ENCODE measurements at regions not wholly inside any gene's neighbourhood (a gene's known extent, or its start where the extent isn't known, plus 50 kb on each side); places are given as distances from the start of the nearest gene placed in this dataset.

DNA sequence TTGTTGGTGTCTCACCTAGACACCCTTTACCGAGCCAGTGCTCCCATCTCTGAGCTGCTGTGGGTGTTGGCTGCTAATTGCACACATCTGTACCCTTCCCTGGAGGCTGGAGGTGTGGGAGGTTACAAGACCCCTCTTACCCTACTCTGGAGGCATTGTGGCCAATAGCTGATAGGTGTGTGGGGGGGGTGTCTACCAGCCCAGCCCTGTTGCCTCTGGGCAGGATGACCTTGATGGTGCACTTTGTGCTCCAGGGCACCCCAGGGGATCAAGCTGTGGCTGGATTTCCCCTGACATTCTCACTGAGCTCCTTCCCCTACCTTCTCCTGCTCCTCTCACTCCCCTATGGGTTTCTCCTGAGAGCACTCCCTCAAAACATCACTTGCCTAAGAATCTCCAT lies 104.7 kb upstream of the ADPGK start:
- TF ChIP-seq, protein P1, sequence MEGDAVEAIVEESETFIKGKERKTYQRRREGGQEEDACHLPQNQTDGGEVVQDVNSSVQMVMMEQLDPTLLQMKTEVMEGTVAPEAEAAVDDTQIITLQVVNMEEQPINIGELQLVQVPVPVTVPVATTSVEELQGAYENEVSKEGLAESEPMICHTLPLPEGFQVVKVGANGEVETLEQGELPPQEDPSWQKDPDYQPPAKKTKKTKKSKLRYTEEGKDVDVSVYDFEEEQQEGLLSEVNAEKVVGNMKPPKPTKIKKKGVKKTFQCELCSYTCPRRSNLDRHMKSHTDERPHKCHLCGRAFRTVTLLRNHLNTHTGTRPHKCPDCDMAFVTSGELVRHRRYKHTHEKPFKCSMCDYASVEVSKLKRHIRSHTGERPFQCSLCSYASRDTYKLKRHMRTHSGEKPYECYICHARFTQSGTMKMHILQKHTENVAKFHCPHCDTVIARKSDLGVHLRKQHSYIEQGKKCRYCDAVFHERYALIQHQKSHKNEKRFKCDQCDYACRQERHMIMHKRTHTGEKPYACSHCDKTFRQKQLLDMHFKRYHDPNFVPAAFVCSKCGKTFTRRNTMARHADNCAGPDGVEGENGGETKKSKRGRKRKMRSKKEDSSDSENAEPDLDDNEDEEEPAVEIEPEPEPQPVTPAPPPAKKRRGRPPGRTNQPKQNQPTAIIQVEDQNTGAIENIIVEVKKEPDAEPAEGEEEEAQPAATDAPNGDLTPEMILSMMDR (IDR thresholded peaks at IDR 0.05; ENCODE audit: low read length) = no peak
- TF ChIP-seq EZH2 (IDR thresholded peaks at IDR 0.05; ENCODE audit: borderline replicate concordance, low read length) = no peak
- Histone ChIP-seq H3K4me1 (ENCODE audit: insufficient read depth, low read length, severe bottlenecking) (no peaks in the 10 kb centered on the region), H2AFZ (ENCODE audit: low read length) (no peak overlapping the region), H3K9me3 (ENCODE audit: low read length) (no peaks in the 10 kb centered on the region), H4K20me1 (ENCODE audit: insufficient read depth, low read length) (no peaks in the 10 kb centered on the region), H3K27me3 (ENCODE audit: insufficient read depth, low read length) (no peaks in the 10 kb centered on the region), H3K79me2 (ENCODE audit: insufficient read depth, low read length) (no peaks in the 10 kb centered on the region; the same call in 1 of the 2 replicates), H3K9ac (ENCODE audit: low read length) (no peak overlapping the region), H3K36me3 (ENCODE audit: insufficient read depth, low read length) (no peaks in the 10 kb centered on the region), H3K27ac (ENCODE audit: low read depth, low read length, poor library complexity, severe bottlenecking) (no peak overlapping the region), H3K4me2 (ENCODE audit: low read length) (no peak overlapping the region), H3F3A (ENCODE audit: insufficient read depth, low read length) (no peaks in the 10 kb centered on the region), H3K4me3 (ENCODE audit: low read depth, low read length, poor library complexity, severe bottlenecking) (no peak overlapping the region), H3K9me2 (ENCODE audit: low read depth, low read length) (no peaks in the 10 kb centered on the region)

DNA sequence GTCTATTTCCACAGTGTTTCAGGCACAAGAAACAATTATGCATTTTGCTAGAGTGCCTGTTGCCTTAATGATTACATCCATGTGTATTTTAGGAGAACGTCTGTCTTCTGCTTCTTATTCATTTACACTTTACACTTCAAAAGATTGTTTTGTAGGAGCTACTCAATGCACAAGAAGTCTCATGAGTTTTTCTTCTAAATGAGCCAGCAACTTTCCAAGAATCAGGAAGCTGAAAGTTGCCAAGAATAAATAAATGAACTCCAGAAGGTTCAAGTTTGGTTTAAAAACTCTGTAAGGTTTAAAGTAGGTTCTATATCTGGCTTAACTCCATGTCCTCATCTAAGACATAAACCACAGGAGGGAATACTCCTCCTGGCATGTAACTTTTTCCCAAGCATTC lies 103.8 kb upstream of the ADPGK start:
- Histone ChIP-seq H3F3A (ENCODE audit: insufficient read depth, low read length) (no peaks in the 10 kb centered on the region), H3K9me2 (ENCODE audit: low read depth, low read length) (no peaks in the 10 kb centered on the region), H3K36me3 (ENCODE audit: insufficient read depth, low read length) (no peaks in the 10 kb centered on the region), H3K9ac (ENCODE audit: low read length) (no peak overlapping the region), H4K20me1 (ENCODE audit: insufficient read depth, low read length) (no peaks in the 10 kb centered on the region), H3K4me1 (ENCODE audit: insufficient read depth, low read length, severe bottlenecking) (no peaks in the 10 kb centered on the region), H3K79me2 (ENCODE audit: insufficient read depth, low read length) (no peaks in the 10 kb centered on the region; the same call in 1 of the 2 replicates), H3K27ac (ENCODE audit: low read depth, low read length, poor library complexity, severe bottlenecking) (no peak overlapping the region), H3K4me2 (ENCODE audit: low read length) (no peak overlapping the region), H3K27me3 (ENCODE audit: insufficient read depth, low read length) (no peaks in the 10 kb centered on the region), H3K4me3 (ENCODE audit: low read depth, low read length, poor library complexity, severe bottlenecking) (no peak overlapping the region), H3K9me3 (ENCODE audit: low read length) (0 out of 2 replicates have a peak, but pooled peaks cover under 1% of the 10 kb centered on the region), H2AFZ (ENCODE audit: low read length) (no peak overlapping the region)
- TF ChIP-seq, protein P1 (IDR thresholded peaks at IDR 0.05; ENCODE audit: low read length) = no peak
- no peak for TF ChIP-seq EZH2 (IDR thresholded peaks at IDR 0.05; ENCODE audit: borderline replicate concordance, low read length)

DNA sequence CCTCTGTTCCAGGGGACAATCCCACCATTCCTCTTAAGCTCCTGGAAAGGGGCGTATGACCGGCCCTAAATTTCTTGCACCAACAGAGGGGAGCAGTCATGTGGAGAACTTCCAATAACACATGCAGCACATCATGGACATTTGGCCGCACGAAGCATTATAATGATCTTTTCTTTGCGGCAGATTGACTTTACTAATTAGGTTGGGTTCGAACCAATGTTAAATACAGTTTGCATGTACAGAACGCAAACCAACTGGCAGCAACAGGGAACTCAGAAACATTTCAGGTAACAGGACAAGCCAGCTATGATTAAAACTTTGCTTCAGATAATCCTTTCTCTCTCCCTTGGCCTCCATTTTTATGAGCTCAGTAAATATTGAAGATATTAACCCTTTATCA lies 100.8 kb upstream of the ADPGK start:
- H3K79me2 ChIP-seq (ENCODE audit: insufficient read depth, low read length) = no peaks in the 10 kb centered on the region
- H2AFZ ChIP-seq (ENCODE audit: low read length) = no peak overlapping the region
- H3K9me2 ChIP-seq (ENCODE audit: low read depth, low read length) = no peaks in the 10 kb centered on the region
- TF ChIP-seq, protein P1 (IDR thresholded peaks at IDR 0.05; ENCODE audit: low read length) = no peak
- no peak for TF ChIP-seq EZH2 (IDR thresholded peaks at IDR 0.05; ENCODE audit: borderline replicate concordance, low read length)
- H3K9ac ChIP-seq (ENCODE audit: low read length) = no peak overlapping the region
- no peak overlapping the region for H3K27ac ChIP-seq (ENCODE audit: low read depth, low read length, poor library complexity, severe bottlenecking)
- H3K4me3 ChIP-seq (ENCODE audit: low read depth, low read length, poor library complexity, severe bottlenecking) = no peak overlapping the region
- no peaks in the 10 kb centered on the region for H4K20me1 ChIP-seq (ENCODE audit: insufficient read depth, low read length)
- no peaks in the 10 kb centered on the region for H3K27me3 ChIP-seq (ENCODE audit: insufficient read depth, low read length)
- no peaks in the 10 kb centered on the region for H3F3A ChIP-seq (ENCODE audit: insufficient read depth, low read length)
- no peaks in the 10 kb centered on the region for H3K4me1 ChIP-seq (ENCODE audit: insufficient read depth, low read length, severe bottlenecking)
- 0 out of 2 replicates have a peak, but pooled peaks cover 5% of the 10 kb centered on the region for H3K9me3 ChIP-seq (ENCODE audit: low read length)
- H3K36me3 ChIP-seq (ENCODE audit: insufficient read depth, low read length) = no peaks in the 10 kb centered on the region
- H3K4me2 ChIP-seq (ENCODE audit: low read length) = no peak overlapping the region

Measured in OCI-LY1 (cell line).